ENCODE measurements at regions not wholly inside any gene's neighbourhood (a gene's known extent, or its start where the extent isn't known, plus 50 kb on each side); places are given as distances from the start of the nearest gene placed in this dataset.
"Not testable (repeated sequence)": the region's sequence is repeated elsewhere in the genome, so short reads cannot be mapped to it uniquely, and the experiment has no call there.

GRCh38 chr3:98682391-98682790 is 80.7 kb upstream of the ST3GAL6 start:
- H3K27me3 Mint-ChIP-seq (ENCODE audit: low read depth); DNase-seq; H3K4me1 Mint-ChIP-seq (ENCODE audit: low read depth); H3K36me3 Mint-ChIP-seq (ENCODE audit: low read depth); H3K9me3 Mint-ChIP-seq; H3K27ac Mint-ChIP-seq; CTCF ChIA-PET; H3K4me3 Mint-ChIP-seq; intact Hi-C loops (cut with micrococcal nuclease): not testable (repeated sequence)

- intact Hi-C loops (cut with micrococcal nuclease) = no loop called here
- no peaks in the 10 kb centered on the region for H3K27me3 Mint-ChIP-seq (ENCODE audit: low read depth)
- no peak overlapping the region for H3K27ac Mint-ChIP-seq
- H3K36me3 Mint-ChIP-seq (ENCODE audit: low read depth) = no peaks in the 10 kb centered on the region
- H3K9me3 Mint-ChIP-seq = no peaks in the 10 kb centered on the region
- no peak overlapping the region for H3K4me3 Mint-ChIP-seq
- CTCF ChIA-PET = no interaction called here
- no peak for DNase-seq
- no peaks in the 10 kb centered on the region for H3K4me1 Mint-ChIP-seq (ENCODE audit: low read depth)
These were observed 74.8 kb upstream of the ST3GAL6 start for GRCh38 chr3:98688363-98688762.

GRCh38 chr3:98690876-98691275 is 72.3 kb upstream of the ST3GAL6 start:
- CTCF ChIA-PET = interaction anchor here (0.6 kb wide), 1 partner anchor 664 kb away, joined by 3 read pairs; no protein-coding TSS in a partner anchor
- H3K27ac Mint-ChIP-seq = no peak overlapping the region
- no peak overlapping the region for H3K4me3 Mint-ChIP-seq
- no peak for DNase-seq
- H3K36me3 Mint-ChIP-seq (ENCODE audit: low read depth) = no peaks in the 10 kb centered on the region
- intact Hi-C loops (cut with micrococcal nuclease) = no loop called here
- no peaks in the 10 kb centered on the region for H3K4me1 Mint-ChIP-seq (ENCODE audit: low read depth)
- no peaks in the 10 kb centered on the region for H3K27me3 Mint-ChIP-seq (ENCODE audit: low read depth)
- no peaks in the 10 kb centered on the region for H3K9me3 Mint-ChIP-seq

GRCh38 chr3:98691897-98692296 is 71.2 kb upstream of the ST3GAL6 start:
- Mint-ChIP-seq H3K4me1 (ENCODE audit: low read depth) (no peaks in the 10 kb centered on the region), H3K27me3 (ENCODE audit: low read depth) (no peaks in the 10 kb centered on the region), H3K4me3 (no peak overlapping the region), H3K9me3 (no peaks in the 10 kb centered on the region), H3K36me3 (ENCODE audit: low read depth) (no peaks in the 10 kb centered on the region), H3K27ac (no peak overlapping the region)
- DNase-seq = no peak
- CTCF ChIA-PET = no interaction called here
- intact Hi-C loops (cut with micrococcal nuclease) = no loop called here

GRCh38 chr3:98692787-98693473 is 70.2 kb upstream of the ST3GAL6 start:
- CTCF ChIA-PET = no interaction called here
- no peak overlapping the region for H3K4me3 Mint-ChIP-seq
- no peak overlapping the region for H3K27ac Mint-ChIP-seq
- no peaks in the 10 kb centered on the region for H3K27me3 Mint-ChIP-seq (ENCODE audit: low read depth)
- no peaks in the 10 kb centered on the region for H3K4me1 Mint-ChIP-seq (ENCODE audit: low read depth)
- H3K36me3 Mint-ChIP-seq (ENCODE audit: low read depth) = no peaks in the 10 kb centered on the region
- DNase-seq = no peak
- no peaks in the 10 kb centered on the region for H3K9me3 Mint-ChIP-seq
- intact Hi-C loops (cut with micrococcal nuclease) = no loop called here

- no peak overlapping the region for H3K4me3 Mint-ChIP-seq
- no peaks in the 10 kb centered on the region for H3K27me3 Mint-ChIP-seq (ENCODE audit: low read depth)
- CTCF ChIA-PET = no interaction called here
- intact Hi-C loops (cut with micrococcal nuclease) = no loop called here
- no peaks in the 10 kb centered on the region for H3K4me1 Mint-ChIP-seq (ENCODE audit: low read depth)
- no peaks in the 10 kb centered on the region for H3K36me3 Mint-ChIP-seq (ENCODE audit: low read depth)
- no peaks in the 10 kb centered on the region for H3K9me3 Mint-ChIP-seq
- no peak for DNase-seq
- H3K27ac Mint-ChIP-seq = no peak overlapping the region
These were observed 67.3 kb upstream of the ST3GAL6 start for GRCh38 chr3:98695796-98696195.

- H3K36me3 Mint-ChIP-seq (ENCODE audit: low read depth); DNase-seq; intact Hi-C loops (cut with micrococcal nuclease); H3K9me3 Mint-ChIP-seq; H3K4me1 Mint-ChIP-seq (ENCODE audit: low read depth); CTCF ChIA-PET; H3K27me3 Mint-ChIP-seq (ENCODE audit: low read depth); H3K27ac Mint-ChIP-seq; H3K4me3 Mint-ChIP-seq: not testable (repeated sequence)
These were observed 66.8 kb upstream of the ST3GAL6 start for GRCh38 chr3:98696296-98696695.

GRCh38 chr3:98697225-98697624 is 65.9 kb upstream of the ST3GAL6 start:
- DNase-seq = no peak
- no peak overlapping the region for H3K27ac Mint-ChIP-seq
- H3K4me1 Mint-ChIP-seq (ENCODE audit: low read depth) = no peaks in the 10 kb centered on the region
- CTCF ChIA-PET = no interaction called here
- intact Hi-C loops (cut with micrococcal nuclease) = no loop called here
- no peaks in the 10 kb centered on the region for H3K9me3 Mint-ChIP-seq
- no peak overlapping the region for H3K4me3 Mint-ChIP-seq
- H3K36me3 Mint-ChIP-seq (ENCODE audit: low read depth) = no peaks in the 10 kb centered on the region
- H3K27me3 Mint-ChIP-seq (ENCODE audit: low read depth) = no peaks in the 10 kb centered on the region

- H3K4me1 Mint-ChIP-seq (ENCODE audit: low read depth) = no peaks in the 10 kb centered on the region
- no peaks in the 10 kb centered on the region for H3K27me3 Mint-ChIP-seq (ENCODE audit: low read depth)
- CTCF ChIA-PET = no interaction called here
- H3K4me3 Mint-ChIP-seq = no peak overlapping the region
- DNase-seq = no peak
- no peaks in the 10 kb centered on the region for H3K36me3 Mint-ChIP-seq (ENCODE audit: low read depth)
- intact Hi-C loops (cut with micrococcal nuclease) = no loop called here
- no peak overlapping the region for H3K27ac Mint-ChIP-seq
- H3K9me3 Mint-ChIP-seq = no peaks in the 10 kb centered on the region
These were observed 64.0 kb upstream of the ST3GAL6 start for GRCh38 chr3:98699132-98699531.

- CTCF ChIA-PET = interaction anchor here (0.6 kb wide), 1 partner anchor 559 kb away, joined by 3 read pairs; no protein-coding TSS in a partner anchor
These were observed 62.0 kb upstream of the ST3GAL6 start for GRCh38 chr3:98701071-98701675.

GRCh38 chr3:98702166-98702565 is 61.0 kb upstream of the ST3GAL6 start:
- CTCF ChIA-PET = no interaction called here
- H3K36me3 Mint-ChIP-seq (ENCODE audit: low read depth) = no peaks in the 10 kb centered on the region
- no peaks in the 10 kb centered on the region for H3K27me3 Mint-ChIP-seq (ENCODE audit: low read depth)
- H3K4me1 Mint-ChIP-seq (ENCODE audit: low read depth) = no peaks in the 10 kb centered on the region
- H3K27ac Mint-ChIP-seq = no peak overlapping the region
- no peak for DNase-seq
- H3K9me3 Mint-ChIP-seq = no peaks in the 10 kb centered on the region
- intact Hi-C loops (cut with micrococcal nuclease) = no loop called here
- no peak overlapping the region for H3K4me3 Mint-ChIP-seq

More at GRCh38 chr3:98701071-98701675, 62.0 kb upstream of the ST3GAL6 start:
- intact Hi-C loops (cut with micrococcal nuclease) = no loop called here
- DNase-seq = no peak
- no peaks in the 10 kb centered on the region for H3K4me1 Mint-ChIP-seq (ENCODE audit: low read depth)
- no peaks in the 10 kb centered on the region for H3K36me3 Mint-ChIP-seq (ENCODE audit: low read depth)
- no peak overlapping the region for H3K27ac Mint-ChIP-seq
- no peak overlapping the region for H3K4me3 Mint-ChIP-seq
- no peaks in the 10 kb centered on the region for H3K9me3 Mint-ChIP-seq
- no peaks in the 10 kb centered on the region for H3K27me3 Mint-ChIP-seq (ENCODE audit: low read depth)

- H3K4me1 Mint-ChIP-seq (ENCODE audit: low read depth) = no peaks in the 10 kb centered on the region
- intact Hi-C loops (cut with micrococcal nuclease) = no loop called here
These were observed 57.9 kb upstream of the ST3GAL6 start for GRCh38 chr3:98705212-98705611.

GRCh38 chr3:98705694-98706093 is 57.4 kb upstream of the ST3GAL6 start:
- Mint-ChIP-seq H3K4me3 (no peak overlapping the region), H3K9me3 (no peaks in the 10 kb centered on the region), H3K27me3 (ENCODE audit: low read depth) (no peaks in the 10 kb centered on the region), H3K36me3 (ENCODE audit: low read depth) (no peaks in the 10 kb centered on the region), H3K4me1 (ENCODE audit: low read depth) (no peaks in the 10 kb centered on the region), H3K27ac (no peak overlapping the region)
- DNase-seq = no peak
- CTCF ChIA-PET = no interaction called here
- intact Hi-C loops (cut with micrococcal nuclease) = no loop called here

More at GRCh38 chr3:98705212-98705611, 57.9 kb upstream of the ST3GAL6 start:
- CTCF ChIA-PET = no interaction called here
- H3K27me3 Mint-ChIP-seq (ENCODE audit: low read depth) = no peaks in the 10 kb centered on the region
- DNase-seq = no peak
- no peaks in the 10 kb centered on the region for H3K9me3 Mint-ChIP-seq
- H3K27ac Mint-ChIP-seq = no peak overlapping the region
- no peak overlapping the region for H3K4me3 Mint-ChIP-seq
- H3K36me3 Mint-ChIP-seq (ENCODE audit: low read depth) = no peaks in the 10 kb centered on the region

Measured in activated naive CD4-positive, alpha-beta T cell treated with anti-CD3 and anti-CD28 coated beads for 36 hours (primary cell).